Kidney epithelial cell (primary cell): ENCODE measurements at regions not wholly inside any gene's neighbourhood (a gene's known extent, or its start where the extent isn't known, plus 50 kb on each side); places are given as distances from the start of the nearest gene placed in this dataset.

ENCODE experiments used
- DNase-seq: peaks from one replicate; pipeline ENCODE4 v3.0.0-alpha.2; 2010; ENCODE audit warnings: low read depth
- H3K27me3 ChIP-seq: 2 replicates; pipeline ENCODE4 v1.6.0; 2011; ENCODE audit warnings: low read length; ENCODE audit not compliant: control insufficient read depth, insufficient read depth
- H3K36me3 ChIP-seq: 2 replicates; pipeline ENCODE4 v1.5.1; 2011; ENCODE audit warnings: low read length; ENCODE audit not compliant: control insufficient read depth, insufficient read depth
- H3K4me3 ChIP-seq: 2 replicates; pipeline ENCODE4 v1.5.1; 2011; ENCODE audit warnings: low read depth, mild to moderate bottlenecking, control low read depth, low read length
- TF ChIP-seq, protein P1 (sequence below): IDR thresholded peaks from 2 replicates; pipeline ENCODE4 v1.5.1; 2011; ENCODE audit warnings: mild to moderate bottlenecking, moderate library complexity, low read length, control low read depth, inconsistent platforms; ENCODE audit not compliant: insufficient read depth, poor library complexity, severe bottlenecking

DNA sequence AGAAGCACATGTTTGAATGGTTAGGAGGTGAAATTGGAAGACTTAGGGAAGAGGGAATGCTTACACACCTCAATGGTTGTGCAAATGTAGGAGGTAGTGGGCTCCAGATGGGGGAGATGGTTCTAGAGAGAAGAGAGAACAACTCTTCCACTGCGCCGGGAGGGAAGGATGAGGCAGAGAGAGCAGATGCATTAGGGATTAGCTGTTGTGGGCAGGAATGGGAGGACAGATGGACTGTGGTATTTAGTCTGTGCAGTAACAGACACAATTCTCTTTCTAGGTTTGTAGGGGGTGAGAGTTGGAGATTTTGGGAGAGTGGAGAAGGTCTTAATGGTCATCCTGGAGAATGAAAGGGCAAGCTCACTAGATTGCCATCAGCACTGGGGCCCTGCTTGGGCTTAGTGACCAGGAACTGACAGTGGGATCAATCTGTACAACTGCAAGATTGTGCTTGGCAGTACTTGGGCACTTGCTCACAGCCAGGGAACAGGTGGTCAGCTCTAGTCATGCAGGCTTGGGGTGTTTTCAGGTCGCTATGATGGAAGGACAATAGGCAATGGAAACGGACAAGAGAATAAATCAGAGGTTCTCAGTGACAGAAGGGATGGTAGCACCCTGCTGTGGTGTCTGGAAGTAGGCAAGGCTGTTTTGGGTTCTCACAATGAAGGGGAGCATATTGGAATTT, 182.0 kb upstream of the MYLIP start:
- TF ChIP-seq, protein P1, sequence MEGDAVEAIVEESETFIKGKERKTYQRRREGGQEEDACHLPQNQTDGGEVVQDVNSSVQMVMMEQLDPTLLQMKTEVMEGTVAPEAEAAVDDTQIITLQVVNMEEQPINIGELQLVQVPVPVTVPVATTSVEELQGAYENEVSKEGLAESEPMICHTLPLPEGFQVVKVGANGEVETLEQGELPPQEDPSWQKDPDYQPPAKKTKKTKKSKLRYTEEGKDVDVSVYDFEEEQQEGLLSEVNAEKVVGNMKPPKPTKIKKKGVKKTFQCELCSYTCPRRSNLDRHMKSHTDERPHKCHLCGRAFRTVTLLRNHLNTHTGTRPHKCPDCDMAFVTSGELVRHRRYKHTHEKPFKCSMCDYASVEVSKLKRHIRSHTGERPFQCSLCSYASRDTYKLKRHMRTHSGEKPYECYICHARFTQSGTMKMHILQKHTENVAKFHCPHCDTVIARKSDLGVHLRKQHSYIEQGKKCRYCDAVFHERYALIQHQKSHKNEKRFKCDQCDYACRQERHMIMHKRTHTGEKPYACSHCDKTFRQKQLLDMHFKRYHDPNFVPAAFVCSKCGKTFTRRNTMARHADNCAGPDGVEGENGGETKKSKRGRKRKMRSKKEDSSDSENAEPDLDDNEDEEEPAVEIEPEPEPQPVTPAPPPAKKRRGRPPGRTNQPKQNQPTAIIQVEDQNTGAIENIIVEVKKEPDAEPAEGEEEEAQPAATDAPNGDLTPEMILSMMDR, result no peak
- Histone ChIP-seq H3K36me3 (no peaks in the 10 kb centered on the region), H3K4me3 (no peak overlapping the region), H3K27me3 (no peaks in the 10 kb centered on the region)
- DNase-seq, result no peak

DNA sequence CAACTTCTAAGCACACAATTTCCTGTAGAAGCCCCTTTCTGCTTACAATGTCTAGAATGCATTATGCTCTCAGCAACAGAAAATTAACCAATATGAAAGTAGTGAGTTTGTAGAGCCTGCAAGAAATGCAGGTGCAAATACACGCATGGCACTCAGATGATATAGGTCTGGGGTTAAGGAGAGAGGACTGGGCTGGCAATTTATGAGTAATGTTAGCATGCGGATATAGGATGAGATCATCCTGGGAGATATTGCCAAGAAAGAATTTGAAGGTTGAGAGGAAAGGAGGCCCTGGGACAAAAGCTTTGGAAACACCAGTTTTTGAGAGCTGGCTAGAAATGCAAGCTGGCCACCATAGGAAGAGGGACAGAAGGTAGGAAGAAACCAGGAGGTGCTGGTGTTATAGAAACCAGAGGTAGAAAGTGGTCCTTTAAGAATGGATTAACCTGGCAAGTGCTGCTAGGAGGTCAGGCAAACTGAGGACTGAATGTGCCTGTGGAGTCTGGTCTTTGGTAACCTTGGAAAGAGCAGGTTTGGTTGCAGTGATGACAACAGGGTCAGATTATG, 183.2 kb upstream of the MYLIP start:
- TF ChIP-seq, protein P1, result no peak
- DNase-seq, result no peak
- Histone ChIP-seq H3K36me3 (no peaks in the 10 kb centered on the region), H3K4me3 (no peak overlapping the region), H3K27me3 (no peaks in the 10 kb centered on the region)

DNA sequence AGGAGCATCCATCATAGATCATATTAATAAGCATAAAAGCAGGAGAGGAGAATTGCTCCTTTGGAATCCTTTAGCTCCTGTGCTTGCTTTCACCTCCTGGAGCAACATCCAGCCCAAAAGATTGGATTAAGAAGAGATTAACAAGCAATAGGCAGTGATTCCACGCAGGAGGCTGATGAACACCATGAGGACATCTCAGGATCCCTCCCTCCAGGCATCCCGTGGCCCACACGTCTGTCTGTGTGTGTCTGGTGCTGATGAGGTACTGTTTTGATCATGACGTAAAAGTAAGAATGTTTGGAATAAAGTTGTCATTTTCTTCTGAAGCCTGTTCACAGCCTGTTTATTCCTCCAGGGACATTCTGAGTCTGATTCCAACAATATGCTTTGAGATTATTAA, 185.5 kb upstream of the MYLIP start:
- DNase-seq, result no peak
- Histone ChIP-seq H3K36me3 (no peaks in the 10 kb centered on the region), H3K27me3 (no peaks in the 10 kb centered on the region), H3K4me3 (no peak overlapping the region)
- TF ChIP-seq, protein P1, result no peak

DNA sequence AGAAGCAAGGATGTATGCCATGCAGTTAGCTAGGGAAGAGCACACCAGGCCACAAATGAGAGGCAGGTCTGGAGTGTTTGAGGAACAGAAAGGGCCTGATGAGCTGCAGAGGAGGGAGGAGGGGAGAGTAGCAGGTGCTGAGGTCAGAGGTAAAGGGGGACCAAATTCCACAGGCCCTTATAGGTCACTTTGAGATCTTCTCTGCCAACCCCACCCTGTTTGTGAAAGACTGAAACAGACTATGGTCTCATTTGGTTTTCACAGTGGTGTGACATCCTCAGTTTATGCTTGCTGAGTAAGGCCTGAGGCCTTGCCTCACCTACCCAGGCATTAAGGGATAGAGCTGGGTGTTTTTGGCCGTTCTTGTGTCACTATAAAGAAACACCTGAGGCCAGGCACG, 187.7 kb upstream of the MYLIP start:
- Histone ChIP-seq H3K36me3 (no peaks in the 10 kb centered on the region), H3K27me3 (no peaks in the 10 kb centered on the region), H3K4me3 (no peak overlapping the region)
- no peak for DNase-seq
- TF ChIP-seq, protein P1, result no peak

DNA sequence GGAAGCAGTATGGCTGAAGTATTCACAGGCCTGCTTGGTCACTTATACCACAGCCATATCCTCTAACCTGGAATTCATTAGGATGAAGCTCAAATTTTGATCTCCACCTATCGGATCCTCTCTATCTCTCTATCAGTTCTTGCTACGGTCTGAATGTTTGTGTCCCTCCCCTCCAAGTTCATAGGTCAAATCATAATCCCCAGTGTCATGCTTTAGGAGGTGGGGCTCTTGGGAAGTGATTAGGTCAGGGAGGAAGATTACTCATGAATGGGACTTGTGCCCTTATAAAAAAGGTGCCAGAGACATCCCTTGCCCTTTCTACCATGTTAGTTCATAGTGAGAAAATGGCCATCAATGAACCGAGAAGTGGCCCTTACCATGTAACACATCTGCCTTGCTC, 190.8 kb upstream of the MYLIP start:
- Histone ChIP-seq H3K4me3 (no peak overlapping the region), H3K27me3 (no peaks in the 10 kb centered on the region), H3K36me3 (no peaks in the 10 kb centered on the region)
- TF ChIP-seq, protein P1, result no peak
- no peak for DNase-seq

DNA sequence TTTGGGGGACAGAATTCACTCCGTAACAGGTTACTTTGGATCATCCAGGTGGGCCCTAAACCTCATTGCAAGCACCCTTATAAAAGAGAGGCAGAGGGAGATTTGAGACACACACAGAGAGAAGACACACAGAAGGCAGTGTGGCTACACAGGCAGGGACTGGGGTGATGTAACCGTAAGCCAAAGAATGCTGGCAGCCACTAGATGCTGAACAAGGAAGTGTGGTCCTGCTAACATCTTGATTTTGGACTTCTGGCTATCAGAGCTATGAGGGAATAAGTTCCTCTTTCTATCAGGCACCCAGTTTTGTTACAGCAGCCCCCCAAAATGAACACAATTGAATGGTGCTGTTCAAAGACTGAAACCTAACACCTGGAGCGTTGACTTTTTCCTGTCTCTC, 191.3 kb upstream of the MYLIP start:
- TF ChIP-seq, protein P1, result no peak
- no peak for DNase-seq
- H3K27me3 ChIP-seq, result no peaks in the 10 kb centered on the region
- no peak overlapping the region for H3K4me3 ChIP-seq
- H3K36me3 ChIP-seq, result no peaks in the 10 kb centered on the region
